ENCODE measurements at regions not wholly inside any gene's neighbourhood (a gene's known extent, or its start where the extent isn't known, plus 50 kb on each side); places are given as distances from the start of the nearest gene placed in this dataset.

GRCh38 chr10:78736926-78737630, 331.7 kb upstream of the ZMIZ1 start:
- no peak for DNase-seq

- DNase-seq = no peak
These were observed 330.6 kb upstream of the ZMIZ1 start for GRCh38 chr10:78737883-78738856.

DNA sequence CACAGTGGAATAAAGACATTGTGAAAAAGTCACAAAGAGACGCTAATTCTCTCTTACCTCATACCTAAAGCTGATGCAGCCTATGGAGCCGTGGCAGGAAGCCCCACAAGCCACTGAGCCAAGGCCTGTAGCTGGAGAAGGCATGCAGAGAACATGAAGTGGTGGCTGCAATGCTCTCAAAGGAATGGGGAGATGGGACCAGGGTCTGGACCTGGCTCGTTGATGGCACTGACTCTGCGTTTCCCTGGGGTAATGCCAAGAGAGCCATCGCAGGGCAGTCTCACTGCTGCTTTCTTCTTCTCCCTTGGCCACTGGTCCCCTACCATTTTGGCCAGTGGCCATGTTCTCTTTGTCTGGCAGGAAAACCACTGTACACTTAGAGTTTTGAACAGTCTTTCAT, 329.9 kb upstream of the ZMIZ1 start:
- DNase-seq = no peak

DNA sequence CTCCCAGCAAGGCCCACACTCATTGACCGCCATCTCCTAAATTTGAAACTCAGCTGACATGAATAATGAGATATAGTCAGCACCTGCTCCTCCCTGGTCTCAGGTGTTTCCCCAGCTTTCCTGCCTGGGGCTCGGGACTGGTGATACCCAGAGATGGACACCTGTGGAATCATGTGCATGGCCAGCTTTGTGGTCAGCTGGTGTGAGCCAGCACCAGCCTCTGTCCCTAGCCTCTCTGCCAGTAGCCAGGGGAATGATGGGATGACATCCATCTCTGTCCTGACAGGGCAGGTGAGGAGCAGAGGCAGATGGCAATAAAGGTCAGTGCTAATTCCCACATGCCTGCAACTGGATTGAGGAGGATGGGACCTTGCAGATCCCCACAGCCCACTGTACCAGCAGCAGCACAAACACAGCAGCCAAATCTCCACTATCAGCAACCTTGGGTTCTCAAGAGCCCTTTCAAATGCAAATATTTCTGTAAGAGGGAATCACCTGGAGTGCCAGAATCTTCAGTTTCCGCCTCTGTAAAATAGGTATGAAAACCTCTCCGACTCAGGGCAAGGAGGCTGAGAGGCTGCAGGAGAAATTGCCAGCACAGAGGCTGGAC, 329.2 kb upstream of the ZMIZ1 start:
- no peak for DNase-seq

DNA sequence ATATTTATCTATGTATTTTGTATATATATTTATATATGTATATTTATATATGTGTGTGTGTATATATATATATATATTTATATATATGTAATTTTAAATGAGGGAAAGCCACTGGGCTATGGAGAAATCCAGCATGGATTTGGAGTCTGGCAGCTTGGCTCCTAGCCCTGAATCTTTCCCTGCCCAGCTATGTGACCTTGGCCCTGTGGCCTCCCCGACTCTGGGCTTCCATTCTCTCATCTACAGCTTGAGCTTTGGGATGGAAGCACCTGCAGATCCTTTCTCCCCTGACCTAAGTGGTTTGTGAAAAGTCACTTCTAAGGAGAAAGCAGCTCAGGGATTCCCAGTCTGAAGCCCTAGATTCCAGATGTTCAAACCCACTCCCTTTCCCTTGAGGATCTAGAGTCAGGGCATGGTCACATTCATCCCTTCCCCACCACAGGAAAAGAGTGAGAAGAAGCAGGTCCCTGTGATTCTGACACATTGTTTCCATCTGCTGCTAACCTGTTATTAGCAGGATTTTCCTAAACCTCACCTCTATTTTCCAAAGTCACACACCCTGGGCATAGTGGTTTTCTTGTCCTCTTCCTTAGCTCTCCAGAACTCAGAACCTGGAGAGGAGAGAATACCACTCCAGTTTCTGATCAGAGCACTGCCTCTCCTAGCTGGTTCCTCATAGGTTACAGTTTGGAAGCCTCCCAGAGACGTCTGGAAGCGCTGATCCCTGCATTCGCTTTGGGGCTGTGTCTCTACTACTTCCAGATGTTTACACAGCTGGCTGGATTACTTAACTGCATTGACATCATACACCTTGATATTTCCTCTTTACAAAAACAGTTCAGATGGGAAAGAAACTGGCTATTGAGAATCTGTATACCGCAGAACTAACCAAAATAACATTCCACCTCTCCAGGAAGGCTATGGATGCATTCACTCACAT, 327.5 kb upstream of the ZMIZ1 start:
- DNase-seq = no peak

- no peak for DNase-seq
These were observed 326.4 kb upstream of the ZMIZ1 start for GRCh38 chr10:78742406-78742729.

- DNase-seq = no peak
These were observed 325.8 kb upstream of the ZMIZ1 start for GRCh38 chr10:78742730-78743615.

DNA sequence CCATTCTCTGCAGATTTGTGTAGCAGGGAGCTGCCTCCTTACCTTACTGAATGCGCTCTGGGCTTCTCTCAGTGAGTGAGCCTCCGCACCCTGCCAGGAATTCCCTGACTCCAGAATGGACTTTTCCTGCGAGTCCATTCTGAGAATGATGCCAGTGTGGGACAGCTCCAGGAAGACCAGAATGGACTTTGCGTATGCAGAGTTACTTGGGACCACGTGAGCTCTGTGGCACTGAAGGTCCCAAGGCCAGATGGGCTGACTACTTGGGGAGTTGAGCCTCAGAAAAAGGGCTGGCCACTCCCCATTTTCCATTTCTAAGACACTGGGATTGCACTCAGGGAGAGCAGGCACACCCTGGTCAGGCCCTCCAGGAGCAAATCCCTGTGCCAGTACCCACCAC, 324.7 kb upstream of the ZMIZ1 start:
- no peak for DNase-seq

DNA sequence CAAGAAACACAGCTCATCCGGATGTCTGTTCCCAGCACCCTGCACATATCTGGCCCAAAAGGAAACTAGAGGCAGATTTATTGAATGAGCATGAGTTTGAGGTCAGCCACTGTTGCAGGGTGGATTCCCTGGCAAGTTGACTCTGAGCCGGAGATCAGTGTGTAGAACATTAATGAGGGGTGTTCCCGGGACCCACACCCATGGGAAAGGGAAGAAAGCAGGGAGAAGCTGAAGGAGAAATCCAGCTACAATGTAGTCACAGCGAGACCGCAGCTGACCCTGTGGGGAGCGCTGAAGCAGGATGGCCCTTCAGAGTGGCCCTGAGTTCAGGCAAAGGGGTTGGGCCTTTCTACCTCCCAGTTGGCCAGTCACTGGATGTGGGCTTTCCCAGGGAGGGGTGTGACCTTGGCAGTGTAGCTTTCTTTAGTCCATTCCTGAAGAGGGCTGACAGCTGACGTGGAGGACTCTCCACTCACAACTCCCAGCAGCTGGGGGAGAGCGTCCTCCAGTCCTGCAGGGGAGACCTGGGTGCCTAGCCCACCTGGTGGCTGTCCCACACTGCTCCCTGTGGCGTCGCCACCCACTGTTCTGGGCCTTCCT, 324.2 kb upstream of the ZMIZ1 start:
- no peak for DNase-seq

DNA sequence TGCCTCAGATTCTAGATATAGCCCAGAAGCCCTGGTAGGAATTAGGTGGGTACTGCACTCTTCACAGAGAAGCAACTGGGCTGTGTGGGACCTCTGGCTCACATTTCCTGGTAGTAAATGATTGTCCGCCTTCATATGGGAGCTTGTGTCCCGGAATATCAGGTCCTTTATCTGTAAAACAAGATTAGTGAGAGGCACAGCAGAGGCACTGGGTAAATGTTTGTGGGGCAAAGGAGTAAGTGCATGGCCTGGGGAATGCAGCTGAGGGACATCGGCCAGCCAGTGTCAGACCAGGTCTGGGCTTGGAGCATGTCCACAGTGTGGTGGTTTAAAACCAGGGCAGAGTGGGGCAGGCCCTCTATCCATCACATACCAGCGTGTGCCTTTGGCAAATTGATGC, 323.3 kb upstream of the ZMIZ1 start:
- DNase-seq = no peak

- DNase-seq = no peak
These were observed 322.5 kb upstream of the ZMIZ1 start for GRCh38 chr10:78746155-78746763.

- no peak for DNase-seq
These were observed 321.1 kb upstream of the ZMIZ1 start for GRCh38 chr10:78747401-78748234.

DNA sequence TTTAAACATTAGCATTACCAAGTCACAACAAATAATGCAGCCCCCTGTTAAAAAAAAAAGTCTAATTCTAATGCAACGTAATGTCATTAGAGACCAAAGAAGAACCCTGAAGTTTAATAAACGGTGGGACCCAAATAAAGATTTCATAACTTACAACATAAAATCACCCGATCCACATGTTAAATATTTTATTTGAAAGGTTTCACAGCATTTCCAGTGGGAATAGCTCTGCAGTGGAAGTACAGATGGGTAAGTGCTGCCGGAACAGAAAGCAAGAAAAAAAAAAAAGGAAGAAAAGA, 320.6 kb upstream of the ZMIZ1 start:
- DNase-seq = no peak

GRCh38 chr10:78749200-78749599, 319.6 kb upstream of the ZMIZ1 start:
- DNase-seq = no peak

DNA sequence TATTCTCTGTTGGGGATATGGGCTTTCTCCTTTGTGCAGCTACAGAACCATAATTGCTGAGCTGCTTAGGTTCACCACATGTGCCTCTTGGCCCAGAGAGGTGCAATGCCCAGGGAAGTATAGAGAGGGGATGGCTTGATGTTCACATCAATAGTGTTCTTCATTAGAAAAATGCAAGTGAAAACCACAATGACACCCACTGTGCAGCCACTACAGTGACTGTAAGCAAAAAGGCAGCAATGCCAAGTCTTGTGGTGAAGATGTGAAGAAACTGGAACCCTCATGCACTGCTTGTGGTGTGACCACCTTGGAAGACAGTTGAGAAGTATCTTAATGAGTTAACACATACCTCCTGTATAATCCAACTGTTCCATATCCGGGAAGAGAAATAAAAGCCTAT, 318.9 kb upstream of the ZMIZ1 start:
- no peak for DNase-seq

DNA sequence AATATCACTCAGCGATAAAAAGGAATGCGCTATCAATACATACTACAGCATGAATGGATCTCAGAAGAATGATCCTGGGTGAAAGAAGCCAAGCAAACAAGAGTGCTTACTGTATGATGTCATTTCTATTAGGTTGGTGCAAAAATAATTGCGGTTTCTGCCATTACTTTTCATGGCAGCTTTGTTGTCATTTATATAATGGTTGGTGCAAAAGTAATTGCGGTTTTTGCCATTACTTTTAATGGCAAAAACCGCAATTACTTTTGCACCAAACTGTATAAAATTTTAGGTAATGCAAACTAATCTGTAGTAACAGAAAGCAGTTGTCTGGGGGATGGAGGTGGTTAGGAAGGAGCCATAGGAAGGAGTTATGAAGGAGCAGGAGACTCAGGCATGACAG, 318.3 kb upstream of the ZMIZ1 start:
- no peak for DNase-seq

- DNase-seq = no peak
These were observed 317.1 kb upstream of the ZMIZ1 start for GRCh38 chr10:78751716-78752115.

GRCh38 chr10:78752221-78752620, 316.5 kb upstream of the ZMIZ1 start:
- DNase-seq = no peak

- DNase-seq = no peak
These were observed 316.1 kb upstream of the ZMIZ1 start for GRCh38 chr10:78752708-78753107.

Measured in CD4-positive, alpha-beta T cell treated with Interferon gamma for 1 hour (primary cell).